ENCODE measurements at regions not wholly inside any gene's neighbourhood (a gene's known extent, or its start where the extent isn't known, plus 50 kb on each side); places are given as distances from the start of the nearest gene placed in this dataset.

DNA sequence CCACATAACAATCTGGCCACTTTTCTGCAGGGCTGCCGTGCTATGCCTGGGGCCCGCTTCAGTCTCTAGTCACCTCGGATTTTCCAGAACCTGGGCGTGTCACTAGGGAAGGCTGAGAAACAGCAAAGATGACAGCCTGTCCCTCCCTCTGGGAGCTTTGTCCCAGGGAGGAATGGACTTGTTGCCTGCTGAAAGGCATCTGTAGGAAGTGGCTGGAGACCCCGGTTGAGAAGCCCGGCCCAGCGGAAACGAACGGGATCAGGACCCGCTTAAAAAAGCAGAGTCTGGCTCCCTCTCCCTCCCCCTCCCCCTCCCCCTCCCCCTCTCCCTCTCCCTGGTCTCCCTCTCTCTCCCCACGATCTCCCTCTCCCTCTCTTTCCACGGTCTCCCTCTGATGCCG, 149.5 kb upstream of the ZNF516 start:
- Histone ChIP-seq H3K36me3 (ENCODE audit: control insufficient read depth in 1 of 2, insufficient read depth in 2 of 2, low read length in 2 of 2) (no peaks in the 10 kb centered on the region), H3K9me2 (ENCODE audit: insufficient read depth) (no peaks in the 10 kb centered on the region), H3K4me1 (ENCODE audit: control insufficient read depth in 1 of 2, insufficient read depth in 2 of 2, low read length in 2 of 2) (no peaks in the 10 kb centered on the region), H3K27ac (ENCODE audit: low read depth, low read length) (no peak overlapping the region), H3K79me2 (ENCODE audit: insufficient read depth, low read length) (no peaks in the 10 kb centered on the region), H4K20me1 (ENCODE audit: insufficient read depth) (no peaks in the 10 kb centered on the region), H3K4me2 (ENCODE audit: low read length) (no peak overlapping the region), H3K4me3 (replicated peaks in 1 of 2; ENCODE audit: low read depth in 1 of 2, low read length in 2 of 2) (no peak overlapping the region), H3K27me3 (ENCODE audit: insufficient read depth, low read length) (peaks cover 11% of the 10 kb centered on the region; the same call in 1 of the 2 replicates), H3K9ac (ENCODE audit: low read length) (no peak overlapping the region), H3K9me3 (ENCODE audit: control insufficient read depth in 1 of 2, insufficient read depth in 1 of 2, low read depth in 1 of 2, low read length in 2 of 2) (no peaks in the 10 kb centered on the region), H2AFZ (ENCODE audit: low read depth, low read length, poor library complexity, severe bottlenecking) (no peak overlapping the region)
- POLR2A ChIA-PET = no interaction called here
- CTCF ChIA-PET = no interaction called here
- DNase-seq (ENCODE audit: low read depth, low spot score) (no peak), ATAC-seq (no peak)
- intact Hi-C loops (cut with micrococcal nuclease) = no loop called here
- BruUV-seq (replicated peaks) = no TSS peak
- RAD21 ChIA-PET (ENCODE audit: low non-redundant PET in 1 of 2, low total read pairs in 2 of 2, uncharacterized antibody in 2 of 2, unreplicated experiment in 2 of 2) = no interaction called here
- TF ChIP-seq, protein P1, sequence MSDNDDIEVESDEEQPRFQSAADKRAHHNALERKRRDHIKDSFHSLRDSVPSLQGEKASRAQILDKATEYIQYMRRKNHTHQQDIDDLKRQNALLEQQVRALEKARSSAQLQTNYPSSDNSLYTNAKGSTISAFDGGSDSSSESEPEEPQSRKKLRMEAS (IDR thresholded peaks at IDR 0.05) = no peak
- TF ChIP-seq EGR1 (IDR thresholded peaks at IDR 0.05; ENCODE audit: low read depth) (no peak), POLR2AphosphoS5 (IDR thresholded peaks at IDR 0.05; ENCODE audit: low read depth, low read length) (no peak), ELF1 (IDR thresholded peaks at IDR 0.05; ENCODE audit: borderline replicate concordance, low read depth) (no peak), SRF (IDR thresholded peaks at IDR 0.05; ENCODE audit: low read depth) (no peak), FOSL1 (IDR thresholded peaks at IDR 0.05; ENCODE audit: low read depth) (no peak), JUND (IDR thresholded peaks at IDR 0.05) (no peak), CBX3 (IDR thresholded peaks at IDR 0.05; ENCODE audit: low read depth) (no peak), YY1 (IDR thresholded peaks at IDR 0.05; ENCODE audit: extremely low read depth, insufficient replicate concordance, low read depth, low read length) (no peak), ZNF274 (IDR thresholded peaks at IDR 0.05; ENCODE audit: low read depth, low read length) (no peak)
- TF ChIP-seq, protein P2, sequence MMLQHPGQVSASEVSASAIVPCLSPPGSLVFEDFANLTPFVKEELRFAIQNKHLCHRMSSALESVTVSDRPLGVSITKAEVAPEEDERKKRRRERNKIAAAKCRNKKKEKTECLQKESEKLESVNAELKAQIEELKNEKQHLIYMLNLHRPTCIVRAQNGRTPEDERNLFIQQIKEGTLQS (IDR thresholded peaks at IDR 0.05) = no peak
- TF ChIP-seq, protein P3, sequence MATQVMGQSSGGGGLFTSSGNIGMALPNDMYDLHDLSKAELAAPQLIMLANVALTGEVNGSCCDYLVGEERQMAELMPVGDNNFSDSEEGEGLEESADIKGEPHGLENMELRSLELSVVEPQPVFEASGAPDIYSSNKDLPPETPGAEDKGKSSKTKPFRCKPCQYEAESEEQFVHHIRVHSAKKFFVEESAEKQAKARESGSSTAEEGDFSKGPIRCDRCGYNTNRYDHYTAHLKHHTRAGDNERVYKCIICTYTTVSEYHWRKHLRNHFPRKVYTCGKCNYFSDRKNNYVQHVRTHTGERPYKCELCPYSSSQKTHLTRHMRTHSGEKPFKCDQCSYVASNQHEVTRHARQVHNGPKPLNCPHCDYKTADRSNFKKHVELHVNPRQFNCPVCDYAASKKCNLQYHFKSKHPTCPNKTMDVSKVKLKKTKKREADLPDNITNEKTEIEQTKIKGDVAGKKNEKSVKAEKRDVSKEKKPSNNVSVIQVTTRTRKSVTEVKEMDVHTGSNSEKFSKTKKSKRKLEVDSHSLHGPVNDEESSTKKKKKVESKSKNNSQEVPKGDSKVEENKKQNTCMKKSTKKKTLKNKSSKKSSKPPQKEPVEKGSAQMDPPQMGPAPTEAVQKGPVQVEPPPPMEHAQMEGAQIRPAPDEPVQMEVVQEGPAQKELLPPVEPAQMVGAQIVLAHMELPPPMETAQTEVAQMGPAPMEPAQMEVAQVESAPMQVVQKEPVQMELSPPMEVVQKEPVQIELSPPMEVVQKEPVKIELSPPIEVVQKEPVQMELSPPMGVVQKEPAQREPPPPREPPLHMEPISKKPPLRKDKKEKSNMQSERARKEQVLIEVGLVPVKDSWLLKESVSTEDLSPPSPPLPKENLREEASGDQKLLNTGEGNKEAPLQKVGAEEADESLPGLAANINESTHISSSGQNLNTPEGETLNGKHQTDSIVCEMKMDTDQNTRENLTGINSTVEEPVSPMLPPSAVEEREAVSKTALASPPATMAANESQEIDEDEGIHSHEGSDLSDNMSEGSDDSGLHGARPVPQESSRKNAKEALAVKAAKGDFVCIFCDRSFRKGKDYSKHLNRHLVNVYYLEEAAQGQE (IDR thresholded peaks at IDR 0.05; ENCODE audit: low read depth) = no peak
- TF ChIP-seq, protein P4, sequence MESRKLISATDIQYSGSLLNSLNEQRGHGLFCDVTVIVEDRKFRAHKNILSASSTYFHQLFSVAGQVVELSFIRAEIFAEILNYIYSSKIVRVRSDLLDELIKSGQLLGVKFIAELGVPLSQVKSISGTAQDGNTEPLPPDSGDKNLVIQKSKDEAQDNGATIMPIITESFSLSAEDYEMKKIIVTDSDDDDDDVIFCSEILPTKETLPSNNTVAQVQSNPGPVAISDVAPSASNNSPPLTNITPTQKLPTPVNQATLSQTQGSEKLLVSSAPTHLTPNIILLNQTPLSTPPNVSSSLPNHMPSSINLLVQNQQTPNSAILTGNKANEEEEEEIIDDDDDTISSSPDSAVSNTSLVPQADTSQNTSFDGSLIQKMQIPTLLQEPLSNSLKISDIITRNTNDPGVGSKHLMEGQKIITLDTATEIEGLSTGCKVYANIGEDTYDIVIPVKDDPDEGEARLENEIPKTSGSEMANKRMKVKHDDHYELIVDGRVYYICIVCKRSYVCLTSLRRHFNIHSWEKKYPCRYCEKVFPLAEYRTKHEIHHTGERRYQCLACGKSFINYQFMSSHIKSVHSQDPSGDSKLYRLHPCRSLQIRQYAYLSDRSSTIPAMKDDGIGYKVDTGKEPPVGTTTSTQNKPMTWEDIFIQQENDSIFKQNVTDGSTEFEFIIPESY (IDR thresholded peaks at IDR 0.05; ENCODE audit: extremely low read depth, insufficient replicate concordance, low read length) = no peak

Measured in HCT116 (cell line).